C4-2B (cell line): ENCODE measurements at regions not wholly inside any gene's neighbourhood (a gene's known extent, or its start where the extent isn't known, plus 50 kb on each side); places are given as distances from the start of the nearest gene placed in this dataset.

Source experiments
- H3K27ac ChIP-seq: fragments of 450-650 bp; 2 replicates; pipeline ENCODE4 v1.5.1; 2017
- ZFX ChIP-seq: fragments of 450-650 bp; IDR thresholded peaks from 2 replicates; pipeline ENCODE4 v1.6.1; 2017
- TF ChIP-seq, protein P1 (sequence below): fragments of 450-650 bp; conservative IDR thresholded peaks from 2 replicates; pipeline ENCODE4 v1.5.1; 2017; ENCODE audit warnings: mild to moderate bottlenecking

DNA sequence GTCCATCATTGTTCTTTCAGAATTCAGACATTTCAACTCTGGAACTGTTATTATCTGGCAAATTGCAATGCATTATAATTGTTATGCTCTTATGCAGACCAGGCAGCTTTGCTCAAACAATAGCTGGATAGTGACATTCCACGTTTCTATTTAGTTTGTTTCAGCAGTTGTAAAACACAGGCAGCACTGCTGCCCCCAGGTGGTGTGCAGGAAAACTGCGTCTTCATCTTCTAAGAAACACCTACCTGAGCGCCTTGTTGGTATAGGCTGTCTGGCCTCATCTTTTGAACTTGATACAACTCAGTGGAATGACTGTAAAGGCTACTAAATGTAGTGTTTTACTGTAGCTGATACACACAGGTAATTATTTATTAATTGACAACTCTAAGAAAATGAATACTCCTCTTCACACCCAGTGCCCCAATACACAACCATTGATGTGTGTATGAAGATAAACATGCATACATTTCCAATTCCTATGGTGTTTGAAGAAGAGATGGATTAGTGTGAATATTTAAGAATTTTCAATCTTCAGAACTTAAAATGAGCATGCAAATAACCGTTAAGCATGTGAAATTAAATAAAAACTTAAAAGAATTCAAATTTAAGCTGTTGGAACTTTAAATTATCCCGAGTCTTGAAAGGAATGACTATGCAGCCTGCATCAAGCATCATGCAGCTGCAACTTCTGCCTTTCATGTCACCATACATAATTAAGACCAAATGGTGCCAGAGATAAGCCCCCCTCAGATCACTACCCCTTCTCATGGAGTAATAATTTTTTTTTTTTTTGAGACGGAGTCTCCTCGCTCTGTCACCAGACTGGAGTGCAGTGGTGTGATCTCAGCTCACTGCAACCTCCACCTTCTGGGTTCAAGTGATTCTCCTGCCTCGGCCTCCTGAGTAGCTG, 85.6 kb downstream of the CD8B2 start:
- no peak for TF ChIP-seq ZFX
- TF ChIP-seq, protein P1, sequence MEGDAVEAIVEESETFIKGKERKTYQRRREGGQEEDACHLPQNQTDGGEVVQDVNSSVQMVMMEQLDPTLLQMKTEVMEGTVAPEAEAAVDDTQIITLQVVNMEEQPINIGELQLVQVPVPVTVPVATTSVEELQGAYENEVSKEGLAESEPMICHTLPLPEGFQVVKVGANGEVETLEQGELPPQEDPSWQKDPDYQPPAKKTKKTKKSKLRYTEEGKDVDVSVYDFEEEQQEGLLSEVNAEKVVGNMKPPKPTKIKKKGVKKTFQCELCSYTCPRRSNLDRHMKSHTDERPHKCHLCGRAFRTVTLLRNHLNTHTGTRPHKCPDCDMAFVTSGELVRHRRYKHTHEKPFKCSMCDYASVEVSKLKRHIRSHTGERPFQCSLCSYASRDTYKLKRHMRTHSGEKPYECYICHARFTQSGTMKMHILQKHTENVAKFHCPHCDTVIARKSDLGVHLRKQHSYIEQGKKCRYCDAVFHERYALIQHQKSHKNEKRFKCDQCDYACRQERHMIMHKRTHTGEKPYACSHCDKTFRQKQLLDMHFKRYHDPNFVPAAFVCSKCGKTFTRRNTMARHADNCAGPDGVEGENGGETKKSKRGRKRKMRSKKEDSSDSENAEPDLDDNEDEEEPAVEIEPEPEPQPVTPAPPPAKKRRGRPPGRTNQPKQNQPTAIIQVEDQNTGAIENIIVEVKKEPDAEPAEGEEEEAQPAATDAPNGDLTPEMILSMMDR, result peak; percentile 82
- no peak overlapping the region for H3K27ac ChIP-seq

DNA sequence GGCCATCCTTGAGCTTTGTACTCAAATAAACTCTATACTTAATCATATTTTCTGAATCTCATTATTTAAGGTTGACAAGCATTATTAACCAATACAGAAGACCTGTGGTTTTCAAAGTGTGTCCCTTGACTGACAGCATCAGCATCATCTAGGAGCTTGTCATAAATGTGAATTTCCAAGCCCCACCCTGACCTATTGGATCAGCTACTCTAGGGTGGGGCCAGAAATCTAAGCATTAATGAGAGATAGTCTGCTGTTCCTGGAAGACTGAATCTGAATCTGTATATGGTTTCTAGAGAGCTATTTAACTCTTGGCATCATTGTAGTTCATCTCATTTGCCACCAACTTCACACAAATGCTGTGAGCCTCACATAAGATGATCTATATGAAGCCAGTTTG, 86.6 kb downstream of the CD8B2 start:
- TF ChIP-seq, protein P1, result no peak
- no peak for TF ChIP-seq ZFX
- no peak overlapping the region for H3K27ac ChIP-seq

DNA sequence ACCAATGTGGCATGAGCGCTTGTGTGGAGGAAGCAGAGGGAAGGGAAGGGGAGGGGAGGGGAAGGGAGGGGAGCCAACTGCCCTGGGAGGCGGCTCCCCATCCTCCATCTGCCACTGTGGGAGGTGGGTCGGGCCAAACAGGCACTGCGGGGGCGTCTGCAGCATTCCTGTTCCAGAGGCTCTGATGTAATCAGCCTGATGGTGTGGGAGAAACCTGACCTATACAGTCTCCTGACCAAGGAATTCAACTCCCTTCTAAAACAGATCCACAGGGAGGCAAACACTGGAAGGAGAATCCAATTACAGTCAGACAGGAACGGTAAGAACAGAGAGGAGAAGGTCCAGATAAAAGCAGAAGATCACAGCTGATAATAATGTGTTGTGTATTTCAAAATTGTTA, 88.8 kb downstream of the CD8B2 start:
- H3K27ac ChIP-seq, result peak overlapping the region; percentile 89
- TF ChIP-seq, protein P1, result no peak
- TF ChIP-seq ZFX, result no peak

DNA sequence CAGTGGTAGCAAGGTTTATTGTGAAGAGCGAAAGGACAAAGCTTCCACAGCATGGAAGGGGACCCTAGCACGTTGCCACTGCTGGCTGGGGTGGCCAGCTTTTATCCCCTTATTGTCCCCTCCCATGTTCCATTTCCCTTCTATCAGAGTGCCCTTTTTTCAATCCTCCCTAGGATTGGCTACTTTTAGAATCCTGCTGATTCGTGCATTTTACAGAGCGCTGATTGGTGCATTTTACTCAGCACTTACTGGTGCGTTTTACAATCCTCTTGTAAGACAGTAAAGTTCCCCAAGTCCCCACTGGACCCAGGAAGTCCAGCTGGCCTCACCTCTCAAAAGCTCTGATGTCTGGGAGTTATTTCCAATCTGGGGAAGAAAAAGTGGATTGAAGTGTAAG, 90.1 kb downstream of the CD8B2 start:
- H3K27ac ChIP-seq, result peak overlapping the region; percentile 79
- no peak for TF ChIP-seq ZFX
- TF ChIP-seq, protein P1, result no peak

DNA sequence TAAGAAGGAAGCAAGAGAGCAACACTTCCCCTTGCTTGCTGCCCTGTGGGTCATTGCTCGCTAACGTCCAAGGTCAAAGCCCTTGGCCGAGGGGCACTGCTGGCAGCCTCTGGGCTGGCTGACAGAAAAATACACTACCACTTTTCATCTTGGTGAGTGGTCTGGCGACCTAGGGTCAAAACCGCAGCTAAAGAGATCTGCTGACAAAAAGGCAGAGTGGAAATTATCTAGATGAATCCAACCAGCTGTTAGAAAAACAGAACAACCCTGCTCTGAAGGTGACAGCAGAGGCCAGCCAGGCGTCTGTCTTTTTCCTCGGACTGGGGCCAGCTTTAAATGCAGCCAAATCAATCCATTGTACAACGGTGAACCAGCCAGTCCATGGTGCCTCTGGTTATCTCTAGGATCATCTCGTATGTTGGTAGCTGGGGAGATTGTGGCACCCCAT, 92.6 kb downstream of the CD8B2 start:
- no peak for TF ChIP-seq ZFX
- TF ChIP-seq, protein P1, result no peak
- H3K27ac ChIP-seq, result peak overlapping the region; percentile 76

DNA sequence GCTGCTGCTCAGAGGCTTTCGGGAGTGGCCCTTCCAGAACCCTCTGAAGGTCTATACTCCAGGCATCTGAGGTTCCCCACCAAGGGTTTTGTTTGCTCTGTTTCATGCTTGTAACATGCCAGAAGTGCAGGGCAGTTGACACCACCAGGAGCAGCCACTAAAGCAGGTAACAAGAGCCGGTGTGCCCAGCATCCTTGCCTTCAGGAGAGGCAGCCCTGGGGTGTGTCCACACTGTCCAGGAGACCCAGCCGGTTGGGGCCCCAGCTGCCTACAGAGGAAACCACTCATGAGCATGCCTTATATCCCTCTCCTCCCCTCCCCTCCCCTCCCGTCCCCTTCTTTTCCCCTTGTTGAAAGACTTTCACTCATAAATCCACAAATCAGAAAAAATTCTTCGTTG, 93.1 kb downstream of the CD8B2 start:
- TF ChIP-seq ZFX, result no peak
- TF ChIP-seq, protein P1, result no peak
- H3K27ac ChIP-seq, result peak overlapping the region; percentile 76

DNA sequence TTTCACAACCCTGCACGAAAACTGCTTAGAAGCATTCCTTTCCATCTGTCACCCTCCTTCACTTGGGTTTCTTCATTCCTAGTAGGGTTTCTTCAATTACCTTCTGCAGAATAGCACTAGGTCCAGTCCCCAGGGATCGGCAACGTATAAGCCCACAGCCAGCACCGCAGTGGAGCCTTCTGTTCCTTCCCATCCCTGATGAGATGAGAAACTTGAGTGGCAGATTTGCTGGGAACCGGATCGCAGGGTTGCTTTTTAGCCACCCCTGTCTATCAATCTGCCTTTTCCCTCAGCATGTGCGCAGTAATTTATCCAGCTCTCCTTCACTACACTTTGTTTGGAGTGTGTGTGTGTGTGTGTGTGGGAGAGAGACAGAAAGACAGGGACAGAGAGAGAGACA, 94.2 kb downstream of the CD8B2 start:
- no peak overlapping the region for H3K27ac ChIP-seq
- TF ChIP-seq ZFX, result no peak
- TF ChIP-seq, protein P1, result no peak
